Colonic mucosa (tissue), 4 donors: ENCODE measurements at regions not wholly inside any gene's neighbourhood (a gene's known extent, or its start where the extent isn't known, plus 50 kb on each side); places are given as distances from the start of the nearest gene placed in this dataset.

Source experiments
- DNase-seq: peaks from one replicate; pipeline ENCODE4 v3.0.0-alpha.2; 2020
- H3K27ac ChIP-seq: fragments of 200-600 bp; one replicate; pipeline ENCODE4 v1.8.0; 2021
- H3K27me3 ChIP-seq: fragments of 200-600 bp; one replicate; pipeline ENCODE4 v1.8.0; 2021
- H3K36me3 ChIP-seq: fragments of 200-600 bp; one replicate; pipeline ENCODE4 v1.8.0; 2021
- H3K4me1 ChIP-seq: fragments of 200-600 bp; one replicate; pipeline ENCODE4 v1.8.0; 2021; ENCODE audit warnings: mild to moderate bottlenecking
- H3K4me3 ChIP-seq: fragments of 200-600 bp; one replicate; pipeline ENCODE4 v1.8.0; 2021
- H3K9ac ChIP-seq, 2 donors: one replicate each; pipeline ENCODE4 v1.7.0; 2013; ENCODE audit warnings: control low read depth in 2 of 2, low read depth in 2 of 2, low read length in 2 of 2
- H3K9me3 ChIP-seq: fragments of 200-600 bp; one replicate; pipeline ENCODE4 v1.8.0; 2021
- intact Hi-C: fragments of 100-400 bp; cut with DNase I; formaldehyde crosslinking; loops from one replicate; pipeline ENCODE4 v1.14.1; 2022
- TF ChIP-seq, protein P1 (sequence below): fragments of 200-600 bp; IDR thresholded peaks from one replicate; pipeline ENCODE4 v1.8.0; 2022; ENCODE audit warnings: antibody characterized with exemption, mild to moderate bottlenecking
- donor health status: healthy.
- donor health status: DM: no; HTN: no; CAD: no.
- donor health status: DM: no; HTN: no; CAD: no.

DNA sequence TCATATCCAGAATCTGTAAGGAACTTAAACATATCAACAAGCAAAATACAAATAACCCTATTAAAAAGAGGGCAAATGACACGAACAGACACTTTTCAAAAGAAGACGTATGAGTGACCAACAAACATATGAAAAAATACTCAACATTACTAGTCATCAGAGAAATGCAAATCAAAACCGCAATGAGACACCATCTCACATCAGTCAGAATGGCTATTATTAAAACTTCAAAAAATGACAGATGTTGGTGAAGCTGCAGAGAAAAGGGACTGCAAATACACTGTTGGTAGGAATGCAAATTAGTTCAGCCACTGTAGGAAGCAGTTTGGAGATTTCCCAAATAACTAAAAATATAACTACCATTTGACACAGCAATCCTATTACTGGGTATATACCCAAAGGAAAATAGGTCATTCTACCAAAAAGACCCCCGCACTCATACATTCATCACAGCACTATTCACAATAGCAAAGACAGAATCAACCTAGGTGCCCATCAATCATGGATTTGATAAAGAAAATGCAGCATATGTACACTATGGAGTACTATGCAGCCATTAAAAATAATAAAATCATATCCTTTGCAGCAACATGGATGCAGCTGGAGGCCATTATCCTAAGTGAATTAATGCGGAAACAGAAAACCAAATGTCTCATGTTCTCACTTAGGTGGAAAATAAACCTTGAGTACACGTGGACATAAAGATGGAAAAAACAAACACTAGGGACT, 230.1 kb upstream of the RAB4A start:
- H3K4me3 ChIP-seq, result no peak overlapping the region
- no peaks in the 10 kb centered on the region for H3K27me3 ChIP-seq
- H3K27ac ChIP-seq, result no peak overlapping the region
- intact Hi-C loops, result no loop called here
- TF ChIP-seq, protein P1, sequence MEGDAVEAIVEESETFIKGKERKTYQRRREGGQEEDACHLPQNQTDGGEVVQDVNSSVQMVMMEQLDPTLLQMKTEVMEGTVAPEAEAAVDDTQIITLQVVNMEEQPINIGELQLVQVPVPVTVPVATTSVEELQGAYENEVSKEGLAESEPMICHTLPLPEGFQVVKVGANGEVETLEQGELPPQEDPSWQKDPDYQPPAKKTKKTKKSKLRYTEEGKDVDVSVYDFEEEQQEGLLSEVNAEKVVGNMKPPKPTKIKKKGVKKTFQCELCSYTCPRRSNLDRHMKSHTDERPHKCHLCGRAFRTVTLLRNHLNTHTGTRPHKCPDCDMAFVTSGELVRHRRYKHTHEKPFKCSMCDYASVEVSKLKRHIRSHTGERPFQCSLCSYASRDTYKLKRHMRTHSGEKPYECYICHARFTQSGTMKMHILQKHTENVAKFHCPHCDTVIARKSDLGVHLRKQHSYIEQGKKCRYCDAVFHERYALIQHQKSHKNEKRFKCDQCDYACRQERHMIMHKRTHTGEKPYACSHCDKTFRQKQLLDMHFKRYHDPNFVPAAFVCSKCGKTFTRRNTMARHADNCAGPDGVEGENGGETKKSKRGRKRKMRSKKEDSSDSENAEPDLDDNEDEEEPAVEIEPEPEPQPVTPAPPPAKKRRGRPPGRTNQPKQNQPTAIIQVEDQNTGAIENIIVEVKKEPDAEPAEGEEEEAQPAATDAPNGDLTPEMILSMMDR, result no peak
- no peaks in the 10 kb centered on the region for H3K4me1 ChIP-seq
- no peaks in the 10 kb centered on the region for H3K36me3 ChIP-seq
- no peak for DNase-seq
- no peaks in the 10 kb centered on the region for H3K9me3 ChIP-seq
- no peak overlapping the region for H3K9ac ChIP-seq

DNA sequence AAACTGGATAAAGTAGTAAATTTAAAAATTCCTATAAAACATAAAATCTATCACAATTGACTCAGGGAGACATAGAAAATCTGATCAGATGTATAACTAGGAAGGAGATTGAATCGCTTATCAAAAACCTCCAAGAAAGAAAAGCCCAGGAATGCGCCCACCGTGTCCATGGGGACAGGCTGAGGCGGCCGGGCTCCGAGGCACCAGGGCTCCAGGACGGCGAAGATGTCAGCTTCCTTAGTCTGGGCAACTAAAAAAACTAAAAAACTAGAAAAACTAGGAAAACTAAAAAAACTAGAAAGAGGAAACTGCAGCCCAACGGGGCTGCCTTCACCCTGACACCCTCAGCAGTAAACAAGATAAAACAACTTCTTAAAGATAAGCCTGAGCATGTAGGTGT, 229.0 kb upstream of the RAB4A start:
- intact Hi-C loops, result no loop called here
- Histone ChIP-seq H3K4me3 (no peak overlapping the region), H3K27ac (no peak overlapping the region), H3K4me1 (no peaks in the 10 kb centered on the region), H3K36me3 (no peaks in the 10 kb centered on the region), H3K27me3 (no peaks in the 10 kb centered on the region), H3K9ac (no peak overlapping the region), H3K9me3 (no peaks in the 10 kb centered on the region)
- DNase-seq, result no peak
- TF ChIP-seq, protein P1, result no peak

DNA sequence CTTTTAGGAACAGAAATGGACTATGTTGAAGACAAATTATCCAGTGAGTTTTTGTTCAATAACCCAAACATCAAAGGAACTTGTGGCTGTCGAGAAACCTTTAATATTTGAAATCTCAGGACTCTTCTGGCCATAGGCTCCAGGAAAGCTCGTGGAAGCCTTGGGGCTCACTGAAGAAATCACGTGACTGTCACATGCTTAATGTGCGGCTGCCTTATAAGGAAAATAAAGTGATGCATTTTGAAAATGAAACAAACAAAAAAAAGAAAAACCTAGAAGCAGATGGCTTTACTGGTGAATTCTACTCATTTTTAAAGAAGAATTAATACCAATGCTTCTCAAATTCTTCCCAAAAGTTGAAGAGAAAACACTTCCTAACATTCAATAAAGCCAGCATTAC, 228.4 kb upstream of the RAB4A start:
- Histone ChIP-seq H3K36me3 (no peaks in the 10 kb centered on the region), H3K27ac (no peak overlapping the region), H3K9ac (no peak overlapping the region), H3K4me3 (no peak overlapping the region), H3K9me3 (no peaks in the 10 kb centered on the region), H3K4me1 (no peaks in the 10 kb centered on the region), H3K27me3 (no peaks in the 10 kb centered on the region)
- intact Hi-C loops, result no loop called here
- TF ChIP-seq, protein P1, result no peak
- no peak for DNase-seq

- no peaks in the 10 kb centered on the region for H3K36me3 ChIP-seq
- H3K4me3 ChIP-seq, result no peak overlapping the region
Measured at GRCh38 chr1:229043115-229043514, 227.8 kb upstream of the RAB4A start.

GRCh38 chr1:229046251-229046853, 224.6 kb upstream of the RAB4A start:
- no peak overlapping the region for H3K4me3 ChIP-seq
- no peaks in the 10 kb centered on the region for H3K27me3 ChIP-seq
- H3K9ac ChIP-seq, result no peak overlapping the region
- H3K9me3 ChIP-seq, result no peaks in the 10 kb centered on the region
- no peak for DNase-seq
- H3K27ac ChIP-seq, result no peak overlapping the region
- no peaks in the 10 kb centered on the region for H3K36me3 ChIP-seq
- intact Hi-C loops, result no loop called here
- H3K4me1 ChIP-seq, result no peaks in the 10 kb centered on the region
- TF ChIP-seq, protein P1, result no peak

More at GRCh38 chr1:229043115-229043514, 227.8 kb upstream of the RAB4A start:
- H3K9ac ChIP-seq, result no peak overlapping the region
- no peaks in the 10 kb centered on the region for H3K27me3 ChIP-seq
- no peak overlapping the region for H3K27ac ChIP-seq
- DNase-seq, result no peak
- H3K9me3 ChIP-seq, result no peaks in the 10 kb centered on the region
- intact Hi-C loops, result no loop called here
- TF ChIP-seq, protein P1, result no peak
- no peaks in the 10 kb centered on the region for H3K4me1 ChIP-seq
